Endothelial cell (in vitro differentiated cells): ENCODE measurements at regions not wholly inside any gene's neighbourhood (a gene's known extent, or its start where the extent isn't known, plus 50 kb on each side); places are given as distances from the start of the nearest gene placed in this dataset.

Experiments used
- DNase-seq: peaks from one replicate; pipeline ENCODE4 v3.0.0; 2021; ENCODE audit warnings: low spot score
- H3K27ac Mint-ChIP-seq: one replicate; pipeline ENCODE4 v1.8.0; 2021; ENCODE audit warnings: mixed read lengths, inconsistent platforms; ENCODE audit not compliant: unreplicated experiment
- H3K27me3 Mint-ChIP-seq: one replicate; pipeline ENCODE4 v1.8.0; 2021; ENCODE audit warnings: mild to moderate bottlenecking, moderate library complexity, mixed read lengths, inconsistent platforms; ENCODE audit not compliant: unreplicated experiment
- H3K36me3 Mint-ChIP-seq: one replicate; pipeline ENCODE4 v1.8.0; 2021; ENCODE audit warnings: mild to moderate bottlenecking, low read depth, mixed read lengths, inconsistent platforms; ENCODE audit not compliant: unreplicated experiment
- H3K4me1 Mint-ChIP-seq: one replicate; pipeline ENCODE4 v1.8.0; 2021; ENCODE audit warnings: mild to moderate bottlenecking, mixed read lengths, inconsistent platforms; ENCODE audit not compliant: unreplicated experiment
- H3K4me3 Mint-ChIP-seq: one replicate; pipeline ENCODE4 v1.8.0; 2021; ENCODE audit warnings: mild to moderate bottlenecking, mixed read lengths, inconsistent platforms; ENCODE audit not compliant: unreplicated experiment
- H3K9me3 Mint-ChIP-seq: one replicate; pipeline ENCODE4 v1.8.0; 2021; ENCODE audit warnings: mixed read lengths, inconsistent platforms; ENCODE audit not compliant: unreplicated experiment
- TF ChIP-seq, protein P1 (sequence below): fragments of 200-600 bp; sonication (generic); IDR thresholded peaks from one replicate; pipeline ENCODE4 v1.5.0; 2021; ENCODE audit warnings: antibody characterized with exemption; ENCODE audit not compliant: unreplicated experiment

DNA sequence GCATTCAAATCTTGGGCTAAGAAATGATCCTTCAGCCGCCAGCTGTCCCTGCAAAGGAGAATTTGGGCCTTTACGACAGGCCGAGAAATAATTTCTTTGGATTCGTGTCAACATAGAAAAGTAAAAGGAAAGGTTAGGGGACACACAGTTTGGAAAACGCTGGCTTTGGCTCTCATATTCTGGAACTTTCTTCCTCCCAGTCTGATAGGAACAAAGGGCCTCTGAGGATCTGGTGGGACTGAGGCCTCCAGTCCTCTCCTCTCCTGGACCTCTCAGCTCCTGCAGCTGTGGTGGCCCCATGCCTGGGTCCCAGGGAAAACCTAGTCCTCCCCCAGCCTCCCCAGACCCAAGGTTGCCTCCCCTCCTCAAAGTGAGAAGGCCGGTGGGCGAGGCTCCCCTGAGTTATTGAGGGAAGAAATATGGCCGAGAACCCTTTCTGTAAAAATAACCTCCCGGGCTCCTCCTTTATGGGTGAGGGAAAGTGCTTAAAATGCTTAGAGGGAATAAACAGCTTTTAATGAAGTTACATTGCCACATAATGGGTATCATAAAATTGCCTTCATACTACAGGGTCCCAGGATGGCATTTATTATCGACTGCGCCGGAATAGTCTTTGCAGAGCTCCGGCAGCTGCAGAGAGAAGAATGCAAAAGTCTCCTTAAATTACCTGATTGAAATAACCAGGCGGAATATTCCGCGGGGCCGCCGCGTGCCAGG is 188.3 kb downstream of the PHETA1 start:
- TF ChIP-seq, protein P1, sequence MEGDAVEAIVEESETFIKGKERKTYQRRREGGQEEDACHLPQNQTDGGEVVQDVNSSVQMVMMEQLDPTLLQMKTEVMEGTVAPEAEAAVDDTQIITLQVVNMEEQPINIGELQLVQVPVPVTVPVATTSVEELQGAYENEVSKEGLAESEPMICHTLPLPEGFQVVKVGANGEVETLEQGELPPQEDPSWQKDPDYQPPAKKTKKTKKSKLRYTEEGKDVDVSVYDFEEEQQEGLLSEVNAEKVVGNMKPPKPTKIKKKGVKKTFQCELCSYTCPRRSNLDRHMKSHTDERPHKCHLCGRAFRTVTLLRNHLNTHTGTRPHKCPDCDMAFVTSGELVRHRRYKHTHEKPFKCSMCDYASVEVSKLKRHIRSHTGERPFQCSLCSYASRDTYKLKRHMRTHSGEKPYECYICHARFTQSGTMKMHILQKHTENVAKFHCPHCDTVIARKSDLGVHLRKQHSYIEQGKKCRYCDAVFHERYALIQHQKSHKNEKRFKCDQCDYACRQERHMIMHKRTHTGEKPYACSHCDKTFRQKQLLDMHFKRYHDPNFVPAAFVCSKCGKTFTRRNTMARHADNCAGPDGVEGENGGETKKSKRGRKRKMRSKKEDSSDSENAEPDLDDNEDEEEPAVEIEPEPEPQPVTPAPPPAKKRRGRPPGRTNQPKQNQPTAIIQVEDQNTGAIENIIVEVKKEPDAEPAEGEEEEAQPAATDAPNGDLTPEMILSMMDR: no peak
- Mint-ChIP-seq H3K4me1 (no peaks in the 10 kb centered on the region), H3K27me3 (no peaks in the 10 kb centered on the region), H3K4me3 (no peak overlapping the region), H3K36me3 (no peaks in the 10 kb centered on the region), H3K27ac (no peak overlapping the region), H3K9me3 (no peaks in the 10 kb centered on the region)
- no peak for DNase-seq

DNA sequence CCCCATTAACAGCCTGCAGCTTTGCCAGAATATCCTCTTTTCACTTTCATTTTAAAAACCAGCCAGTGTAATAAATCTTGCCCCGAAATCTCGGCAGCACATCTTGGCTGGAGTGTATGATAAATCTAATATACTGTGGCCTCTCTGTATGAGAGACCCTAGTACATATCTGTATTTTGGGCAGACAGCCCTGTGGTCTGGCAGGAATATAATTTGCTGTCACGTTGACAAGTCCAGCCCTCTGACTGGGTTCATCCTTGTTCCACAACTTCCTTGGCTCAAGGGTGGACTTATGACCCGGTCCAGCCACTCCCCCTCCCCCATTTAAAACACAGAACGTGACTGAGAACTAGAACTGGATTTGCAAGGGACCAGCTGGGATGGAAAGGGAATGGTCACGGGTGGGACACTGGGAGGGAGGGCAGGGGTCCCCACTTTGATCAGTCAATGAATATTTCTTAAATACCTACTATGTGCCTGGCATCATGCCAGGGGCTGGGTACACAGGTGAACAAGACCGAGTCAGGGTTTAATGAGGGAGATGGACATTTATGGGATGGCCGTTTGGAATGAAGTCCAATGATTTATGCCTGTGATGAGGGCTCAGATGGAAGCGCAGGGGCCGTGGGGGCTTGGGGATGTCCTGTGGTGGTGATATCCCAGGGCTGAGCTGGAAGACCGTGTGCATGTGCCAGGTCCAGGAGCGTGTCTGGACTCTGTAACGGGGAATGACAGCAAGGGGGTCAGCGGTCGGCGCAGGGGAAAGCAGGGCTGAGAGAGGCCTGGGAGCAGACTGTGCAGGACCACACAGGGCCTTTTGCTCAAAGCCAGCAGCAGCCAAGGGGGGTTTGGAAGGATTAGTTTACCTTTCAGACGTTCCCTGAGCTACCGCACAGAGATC is 190.5 kb downstream of the PHETA1 start:
- Mint-ChIP-seq H3K36me3 (no peaks in the 10 kb centered on the region), H3K4me3 (no peak overlapping the region), H3K27ac (no peak overlapping the region), H3K27me3 (no peaks in the 10 kb centered on the region), H3K9me3 (no peaks in the 10 kb centered on the region), H3K4me1 (no peaks in the 10 kb centered on the region)
- no peak for DNase-seq
- TF ChIP-seq, protein P1: no peak

DNA sequence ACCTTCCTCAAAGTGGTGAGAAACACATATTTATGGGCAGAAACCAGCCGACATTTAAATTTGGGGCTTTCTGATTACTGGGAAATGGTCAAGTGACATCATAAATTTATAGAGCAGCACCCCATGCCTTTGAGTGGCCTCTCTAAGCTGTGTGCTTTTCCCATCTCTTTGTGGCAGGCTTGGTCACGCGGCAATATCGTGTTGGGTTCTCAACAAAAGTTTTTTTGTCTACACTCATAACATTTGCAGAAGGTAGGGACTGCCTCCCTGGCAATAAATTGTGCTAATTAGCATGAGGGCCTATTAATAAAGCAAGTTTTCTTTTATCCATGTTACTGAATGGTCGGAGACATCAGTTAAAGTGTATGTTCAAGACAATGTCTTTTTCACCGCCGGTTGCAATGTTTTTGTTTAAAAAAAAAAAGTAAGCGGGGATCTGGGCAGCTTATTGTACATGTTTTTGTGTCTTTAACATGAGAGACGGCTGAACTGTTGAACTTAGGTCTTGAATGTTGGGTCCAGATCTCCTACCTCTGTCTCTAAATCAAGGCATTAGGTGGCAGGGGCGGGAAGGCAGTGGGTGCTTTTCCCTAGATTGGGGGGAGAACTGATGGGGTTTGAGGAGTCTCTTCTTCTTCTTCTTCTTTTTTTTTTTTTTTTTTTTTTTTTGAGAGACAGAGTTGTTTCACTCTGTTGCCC is 193.3 kb downstream of the PHETA1 start:
- H3K4me3 Mint-ChIP-seq: no peak overlapping the region
- DNase-seq: no peak
- H3K27me3 Mint-ChIP-seq: peaks cover 4% of the 10 kb centered on the region
- no peaks in the 10 kb centered on the region for H3K9me3 Mint-ChIP-seq
- no peaks in the 10 kb centered on the region for H3K36me3 Mint-ChIP-seq
- TF ChIP-seq, protein P1: no peak
- no peaks in the 10 kb centered on the region for H3K4me1 Mint-ChIP-seq
- H3K27ac Mint-ChIP-seq: no peak overlapping the region

DNA sequence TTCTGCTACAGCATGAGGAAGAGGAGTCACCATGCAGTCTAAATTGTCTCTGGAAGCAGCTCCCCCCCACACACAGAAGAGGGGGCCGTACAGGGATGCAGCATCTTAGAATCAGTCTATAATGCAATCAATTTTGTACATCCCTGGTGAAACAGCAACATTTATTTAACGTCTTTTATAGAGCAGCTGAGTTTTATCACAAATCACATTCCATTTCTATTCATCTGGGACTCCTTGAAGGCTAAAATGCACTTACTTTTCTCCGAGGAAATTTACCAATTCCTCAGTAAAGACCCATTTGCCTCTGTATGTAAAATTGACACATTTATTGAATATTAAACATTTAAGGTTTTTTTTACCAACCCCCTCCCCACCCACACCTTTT is 193.9 kb downstream of the PHETA1 start:
- TF ChIP-seq, protein P1: no peak
- Mint-ChIP-seq H3K27ac (no peak overlapping the region), H3K4me1 (no peaks in the 10 kb centered on the region), H3K9me3 (no peaks in the 10 kb centered on the region), H3K27me3 (peaks cover 4% of the 10 kb centered on the region), H3K36me3 (no peaks in the 10 kb centered on the region), H3K4me3 (no peak overlapping the region)
- no peak for DNase-seq
